ENCODE measurements at regions not wholly inside any gene's neighbourhood (a gene's known extent, or its start where the extent isn't known, plus 50 kb on each side); places are given as distances from the start of the nearest gene placed in this dataset.

GRCh38 chr13:47845981-47846380, 155.1 kb downstream of the SUCLA2 start:
- DNase-seq = no peak
- no peak overlapping the region for H3K4me2 ChIP-seq
- no TSS peak for BruUV-seq (replicated peaks)
- H3K4me1 ChIP-seq (replicated peaks; ENCODE audit: insufficient read depth) = no peaks in the 10 kb centered on the region
- intact Hi-C loops (cut with micrococcal nuclease; ENCODE audit: unreplicated experiment) = no loop called here
- H2AFZ ChIP-seq = no peak overlapping the region
- TF ChIP-seq EZH2 (IDR thresholded peaks at IDR 0.05; ENCODE audit: low read depth) (no peak), CTCF (conservative IDR thresholded peaks at IDR 0.05) (no peak)
- ChIA-PET CTCF (no interaction called here), POLR2A (ENCODE audit: unreplicated experiment) (no interaction called here)
- H3F3A ChIP-seq (ENCODE audit: insufficient read depth, low read depth) = no peaks in the 10 kb centered on the region
- no peaks in the 10 kb centered on the region for H3K79me2 ChIP-seq (ENCODE audit: low read depth)
- H3K9me2 ChIP-seq (ENCODE audit: insufficient read depth) = no peaks in the 10 kb centered on the region; the same call in 1 of the 2 replicates
- no peak overlapping the region for H3K4me3 ChIP-seq
- H3K27me3 ChIP-seq (ENCODE audit: insufficient read depth, low read depth) = no peaks in the 10 kb centered on the region
- H3K27ac ChIP-seq = no peak overlapping the region
- H4K20me1 ChIP-seq (ENCODE audit: insufficient read depth) = no peaks in the 10 kb centered on the region
- peaks cover 6% of the 10 kb centered on the region; the same call in 1 of the 2 replicates for H3K9me3 ChIP-seq (ENCODE audit: insufficient read depth, low read depth)
- H3K36me3 ChIP-seq (ENCODE audit: low read depth) = no peaks in the 10 kb centered on the region

GRCh38 chr13:47843005-47843404, 158.1 kb downstream of the SUCLA2 start:
- Histone ChIP-seq H3K36me3 (ENCODE audit: low read depth) (no peaks in the 10 kb centered on the region), H4K20me1 (ENCODE audit: insufficient read depth) (no peaks in the 10 kb centered on the region), H2AFZ (no peak overlapping the region), H3K4me1 (replicated peaks; ENCODE audit: insufficient read depth) (no peaks in the 10 kb centered on the region), H3K27me3 (ENCODE audit: insufficient read depth, low read depth) (no peaks in the 10 kb centered on the region), H3K9me2 (ENCODE audit: insufficient read depth) (no peaks in the 10 kb centered on the region; the same call in 1 of the 2 replicates), H3K79me2 (ENCODE audit: low read depth) (no peaks in the 10 kb centered on the region), H3K27ac (no peak overlapping the region), H3F3A (ENCODE audit: insufficient read depth, low read depth) (no peaks in the 10 kb centered on the region), H3K4me3 (no peak overlapping the region), H3K4me2 (no peak overlapping the region), H3K9me3 (ENCODE audit: insufficient read depth, low read depth) (no peaks in the 10 kb centered on the region)
- ChIA-PET POLR2A (ENCODE audit: unreplicated experiment) (no interaction called here), CTCF (no interaction called here)
- intact Hi-C loops (cut with micrococcal nuclease; ENCODE audit: unreplicated experiment) = no loop called here
- DNase-seq = no peak
- no peak for TF ChIP-seq CTCF (conservative IDR thresholded peaks at IDR 0.05)
- TF ChIP-seq EZH2 (IDR thresholded peaks at IDR 0.05; ENCODE audit: low read depth) = no peak
- BruUV-seq (replicated peaks) = no TSS peak

- no peaks in the 10 kb centered on the region for H3K36me3 ChIP-seq (ENCODE audit: low read depth)
- no peak overlapping the region for H2AFZ ChIP-seq
- BruUV-seq (replicated peaks) = no TSS peak
- H4K20me1 ChIP-seq (ENCODE audit: insufficient read depth) = no peaks in the 10 kb centered on the region
- H3K9me3 ChIP-seq (ENCODE audit: insufficient read depth, low read depth) = no peaks in the 10 kb centered on the region
- no peak overlapping the region for H3K4me3 ChIP-seq
- no peaks in the 10 kb centered on the region for H3K79me2 ChIP-seq (ENCODE audit: low read depth)
- no peaks in the 10 kb centered on the region; the same call in 1 of the 2 replicates for H3K9me2 ChIP-seq (ENCODE audit: insufficient read depth)
- H3K27me3 ChIP-seq (ENCODE audit: insufficient read depth, low read depth) = no peaks in the 10 kb centered on the region
- ChIA-PET POLR2A (ENCODE audit: unreplicated experiment) (no interaction called here), CTCF (no interaction called here)
- H3K27ac ChIP-seq = no peak overlapping the region
- intact Hi-C loops (cut with micrococcal nuclease; ENCODE audit: unreplicated experiment) = no loop called here
- DNase-seq = no peak
- no peak overlapping the region for H3K4me2 ChIP-seq
- no peaks in the 10 kb centered on the region for H3F3A ChIP-seq (ENCODE audit: insufficient read depth, low read depth)
- no peak for TF ChIP-seq EZH2 (IDR thresholded peaks at IDR 0.05; ENCODE audit: low read depth)
- no peak for TF ChIP-seq CTCF (conservative IDR thresholded peaks at IDR 0.05)
- no peaks in the 10 kb centered on the region for H3K4me1 ChIP-seq (replicated peaks; ENCODE audit: insufficient read depth)
Measured at GRCh38 chr13:47841151-47841550, 159.9 kb downstream of the SUCLA2 start.

All from PC-9 (cell line).